Islet precursor cell (in vitro differentiated cells): ENCODE measurements at regions not wholly inside any gene's neighbourhood (a gene's known extent, or its start where the extent isn't known, plus 50 kb on each side); places are given as distances from the start of the nearest gene placed in this dataset.
"Not testable (repeated sequence)": the region's sequence is repeated elsewhere in the genome, so short reads cannot be mapped to it uniquely, and the experiment has no call there.

ENCODE experiments used
- DNase-seq: peaks from one replicate; pipeline ENCODE4 v3.0.0-alpha.2; 2018

- DNase-seq: peak; percentile 60
Measured at GRCh38 chr2:105526000-105526925, 127.4 kb upstream of the FHL2 start.

DNA sequence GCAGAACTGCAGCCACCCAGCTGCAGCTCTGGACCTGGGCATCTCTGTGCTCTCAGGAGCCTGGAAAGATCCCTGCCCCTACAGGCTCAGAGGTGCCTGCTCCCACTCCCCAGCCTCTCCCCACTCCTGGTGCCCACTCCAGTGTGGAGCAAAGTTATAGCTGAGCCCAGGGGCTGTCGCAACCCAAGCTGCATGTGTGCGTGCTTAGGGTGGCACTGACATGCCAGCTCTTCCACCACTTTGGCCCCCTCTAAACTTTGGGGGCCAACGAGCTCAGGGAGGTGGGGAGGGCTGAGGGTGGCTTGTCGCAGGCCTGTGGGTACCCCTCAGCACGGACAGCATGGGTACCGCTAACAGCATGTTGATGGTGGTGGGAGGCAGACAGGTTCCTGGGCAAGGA lies 126.3 kb upstream of the FHL2 start:
- no peak for DNase-seq

DNA sequence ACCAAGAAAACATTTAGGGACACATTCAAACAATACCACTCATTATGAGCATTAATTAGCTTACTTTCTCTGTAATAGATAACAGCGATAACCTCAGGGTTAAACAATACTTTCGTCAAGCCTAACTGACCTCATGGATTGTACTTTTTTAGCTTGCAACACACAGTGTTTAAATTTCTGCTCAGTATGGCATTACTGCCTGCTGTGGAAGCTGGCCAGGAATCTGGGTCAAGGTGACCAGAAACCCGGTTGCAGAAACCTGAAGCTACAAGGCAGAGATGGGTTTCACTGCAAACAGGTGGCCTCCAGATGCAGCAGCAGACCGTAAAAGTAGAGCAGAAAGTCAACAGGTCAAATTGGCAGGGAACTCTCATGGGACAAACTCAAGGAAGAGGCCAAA lies 123.8 kb upstream of the FHL2 start:
- no peak for DNase-seq

DNA sequence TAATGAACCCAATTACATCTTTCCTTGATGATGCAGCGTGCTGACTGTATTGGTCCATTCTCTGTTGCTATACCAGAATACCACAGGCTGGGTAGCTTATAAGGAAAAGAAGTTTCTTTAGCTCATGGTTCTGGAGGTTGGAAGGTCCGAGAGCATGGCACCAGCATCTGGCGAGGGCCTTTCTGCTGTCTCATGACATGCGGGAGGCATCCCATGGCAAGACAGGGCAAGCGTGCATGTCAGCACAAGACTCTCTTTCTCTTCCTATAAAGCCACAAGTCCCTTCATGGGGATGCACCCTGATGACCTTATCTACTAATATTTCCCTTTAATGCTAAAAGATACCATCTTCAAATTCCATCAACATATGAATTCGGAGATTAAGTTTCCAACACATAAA lies 122.8 kb upstream of the FHL2 start:
- no peak for DNase-seq

GRCh38 chr2:105521176-105521575 lies 122.3 kb upstream of the FHL2 start:
- DNase-seq: no peak

DNA sequence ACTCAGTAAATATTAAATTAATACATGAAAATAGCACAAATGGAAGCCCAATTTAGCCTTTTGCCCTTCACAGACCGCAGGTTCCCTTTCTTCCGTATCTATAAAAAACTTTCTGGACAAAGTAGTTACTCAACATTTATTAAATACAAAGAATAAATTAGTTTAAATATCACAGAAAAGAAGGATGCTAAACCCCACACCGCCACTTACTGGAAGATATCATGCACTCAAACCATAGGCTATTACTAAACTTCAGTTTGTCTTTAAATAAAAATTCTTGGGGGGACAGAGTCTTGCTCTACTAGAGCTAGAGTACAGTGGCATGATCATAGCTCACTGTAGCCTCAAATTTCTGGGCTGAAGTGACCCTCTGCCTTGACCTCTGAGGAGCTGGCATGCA lies 120.7 kb upstream of the FHL2 start:
- no peak for DNase-seq

DNA sequence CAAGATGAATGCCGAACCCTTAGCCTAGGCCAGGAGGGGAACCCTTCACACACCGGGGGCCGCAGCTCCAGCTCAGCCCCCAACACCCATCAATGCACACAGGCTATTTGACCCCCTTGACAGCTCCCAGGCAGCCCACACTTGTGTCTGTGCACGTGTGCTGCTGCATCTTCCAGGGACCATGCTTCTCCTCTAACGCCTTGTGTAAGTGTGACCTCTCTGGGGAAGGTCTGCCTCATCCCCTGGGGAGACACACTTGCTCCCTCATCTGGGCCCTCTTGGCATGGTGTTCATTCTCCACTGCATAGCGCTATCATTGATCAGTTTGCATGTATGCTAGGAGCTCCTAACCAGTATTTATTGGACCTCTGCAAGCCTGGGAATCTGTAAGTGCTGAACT lies 120.0 kb upstream of the FHL2 start:
- DNase-seq: no peak

GRCh38 chr2:105517814-105518705 lies 119.2 kb upstream of the FHL2 start:
- DNase-seq: no peak

- DNase-seq: no peak
Measured at GRCh38 chr2:105515581-105516415, 116.9 kb upstream of the FHL2 start.

GRCh38 chr2:105514576-105514975 lies 115.7 kb upstream of the FHL2 start:
- no peak for DNase-seq

DNA sequence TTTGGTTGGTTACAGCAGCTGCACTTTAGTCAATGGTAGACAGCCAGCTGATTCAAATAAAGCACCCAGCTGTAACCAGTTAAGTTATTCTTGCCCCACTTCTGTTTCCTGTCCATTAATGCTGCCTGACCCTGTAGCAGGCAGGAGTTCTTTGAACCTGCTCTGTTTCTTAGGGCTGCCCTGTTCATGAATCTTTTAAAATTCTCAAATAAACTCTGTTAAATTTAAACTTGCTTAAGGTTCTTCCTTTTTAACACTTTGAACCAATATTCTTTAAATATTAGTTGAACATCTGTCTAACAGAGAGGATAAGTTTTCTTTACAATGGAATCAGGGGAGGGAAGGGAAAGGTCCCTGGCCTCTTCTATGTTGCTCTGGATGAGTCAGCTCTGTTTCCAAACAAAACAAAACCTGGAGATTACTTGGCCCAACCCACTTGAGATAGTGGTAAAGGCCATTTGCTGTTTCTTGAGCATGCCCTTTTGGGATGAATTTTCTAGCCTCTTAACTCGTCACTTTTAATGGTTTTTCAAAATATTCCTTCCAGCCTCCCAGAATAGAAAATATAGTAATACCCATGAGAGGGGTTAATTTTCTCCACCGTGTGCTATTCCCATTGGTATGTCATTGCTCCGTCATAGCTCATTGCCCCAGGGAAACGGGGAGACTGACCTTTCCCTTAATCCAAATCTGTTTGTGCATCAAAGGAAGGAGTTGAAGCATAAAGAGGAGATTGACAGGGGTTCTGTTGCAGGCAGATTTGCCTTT lies 112.1 kb upstream of the FHL2 start:
- no peak for DNase-seq

DNA sequence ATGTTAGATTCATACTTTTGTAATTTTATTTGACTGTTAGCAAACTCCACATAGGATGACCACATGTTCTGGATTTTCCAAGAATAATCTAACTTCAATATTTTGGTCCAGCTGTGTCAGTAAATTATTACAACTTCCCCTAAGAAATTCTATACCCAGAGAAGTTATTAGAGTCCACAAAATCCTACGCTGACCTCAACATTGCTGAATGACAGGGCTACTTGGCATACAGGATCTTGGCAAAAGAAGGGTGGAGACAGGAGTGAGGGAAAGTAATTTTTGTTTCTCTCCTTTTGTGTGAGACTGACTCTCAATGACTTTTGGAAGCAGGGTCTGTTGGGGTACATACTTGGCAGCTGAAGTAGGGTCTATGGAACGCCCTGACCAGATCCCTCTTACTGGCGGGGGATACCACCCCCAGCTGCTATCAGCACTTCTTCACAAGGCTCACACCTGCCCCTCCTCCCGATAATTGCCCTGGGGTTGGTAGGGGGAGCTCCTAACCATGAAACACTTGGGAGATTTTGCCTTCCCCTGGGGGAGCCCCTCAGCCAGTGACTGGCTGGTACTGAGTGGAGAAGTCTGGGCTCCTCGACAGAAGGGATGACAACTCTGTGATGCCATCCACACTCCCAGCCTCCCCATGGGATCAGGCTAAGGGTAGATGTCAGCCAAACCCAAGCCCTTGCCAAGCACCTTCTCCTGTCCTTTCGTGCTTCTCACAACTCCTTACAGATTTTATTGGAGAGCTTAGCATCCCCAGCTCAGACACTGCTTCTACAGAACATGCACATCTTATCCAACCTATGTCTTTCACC lies 110.6 kb upstream of the FHL2 start:
- DNase-seq: no peak

- DNase-seq: not testable (repeated sequence)
Measured at GRCh38 chr2:105506860-105507259, 108.0 kb upstream of the FHL2 start.

DNA sequence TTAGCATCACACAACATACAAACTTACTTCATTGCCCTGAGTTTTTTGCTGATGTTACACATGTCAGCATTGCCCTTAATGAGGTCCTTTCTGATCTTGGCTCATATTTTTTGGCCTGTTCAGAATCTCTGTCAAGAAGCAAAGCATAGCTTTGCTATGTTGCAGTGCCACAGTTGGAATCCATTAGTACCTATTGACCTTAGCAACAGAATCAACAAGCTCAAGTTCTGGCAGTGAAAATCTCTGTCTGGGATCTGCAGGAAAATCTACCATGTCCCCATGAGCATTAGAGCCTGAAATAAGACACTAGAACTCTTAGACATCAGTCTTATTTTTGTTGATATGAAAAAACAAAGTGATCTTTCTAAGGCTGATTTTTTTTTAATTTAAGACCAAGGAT lies 105.6 kb upstream of the FHL2 start:
- DNase-seq: no peak

GRCh38 chr2:105502625-105503334 lies 103.9 kb upstream of the FHL2 start:
- no peak for DNase-seq

- no peak for DNase-seq
Measured at GRCh38 chr2:105498281-105498846, 99.5 kb upstream of the FHL2 start.

DNA sequence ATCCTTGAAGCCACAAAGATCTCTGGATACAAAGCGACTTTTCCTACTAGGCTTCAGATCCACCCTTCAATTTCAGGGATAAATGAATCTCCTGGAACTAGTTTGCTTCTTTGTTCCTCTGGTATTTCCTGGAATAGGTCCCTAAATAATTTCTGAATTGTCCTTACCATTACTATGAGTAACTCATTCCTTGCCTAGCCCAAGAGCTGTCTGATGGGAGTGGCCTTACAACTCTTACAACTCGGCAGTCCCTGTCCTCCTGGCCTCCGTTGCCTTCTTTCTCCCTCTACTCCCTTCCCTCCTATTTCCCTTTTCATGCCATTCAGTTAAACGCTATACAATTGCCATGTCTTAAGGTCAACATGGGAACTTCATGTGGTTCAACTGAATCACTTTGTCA lies 98.2 kb upstream of the FHL2 start:
- DNase-seq: no peak

- no peak for DNase-seq
Measured at GRCh38 chr2:105496271-105496670, 97.4 kb upstream of the FHL2 start.

DNA sequence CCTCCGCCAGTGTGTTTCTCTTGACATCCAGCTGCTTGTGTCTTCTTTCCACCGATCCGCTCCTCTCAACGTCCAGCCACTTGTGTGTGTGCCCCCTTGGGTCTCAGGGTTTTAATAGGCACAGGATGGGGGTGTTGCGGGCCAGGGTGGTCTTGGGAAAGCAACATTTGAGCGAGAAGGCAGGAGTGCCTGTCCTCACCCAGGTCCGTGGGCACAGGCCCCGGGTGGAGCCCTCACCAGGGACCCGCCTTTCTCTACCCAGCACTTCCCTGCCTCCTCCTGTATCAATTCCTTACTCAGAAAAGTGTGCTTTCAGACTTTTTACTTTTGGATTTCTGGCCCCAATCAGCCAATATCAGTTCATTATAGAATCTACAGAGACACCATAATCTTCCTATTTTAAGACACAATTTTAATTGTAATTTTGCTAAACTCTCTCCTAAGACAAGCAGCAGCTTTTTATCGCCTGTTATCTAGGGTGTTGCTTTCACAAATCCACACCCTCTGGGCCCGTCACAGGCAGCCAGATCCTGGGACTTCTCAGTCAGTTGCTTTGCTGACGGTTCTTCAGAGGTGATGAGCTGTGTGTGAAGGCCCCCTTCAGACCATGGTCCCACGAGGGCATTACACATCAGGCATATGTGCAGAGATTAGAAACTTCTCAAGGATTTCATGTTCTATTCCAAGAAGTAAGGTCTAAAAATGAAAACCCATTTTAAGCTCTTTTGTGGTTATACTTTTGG lies 96.0 kb upstream of the FHL2 start:
- DNase-seq: no peak

DNA sequence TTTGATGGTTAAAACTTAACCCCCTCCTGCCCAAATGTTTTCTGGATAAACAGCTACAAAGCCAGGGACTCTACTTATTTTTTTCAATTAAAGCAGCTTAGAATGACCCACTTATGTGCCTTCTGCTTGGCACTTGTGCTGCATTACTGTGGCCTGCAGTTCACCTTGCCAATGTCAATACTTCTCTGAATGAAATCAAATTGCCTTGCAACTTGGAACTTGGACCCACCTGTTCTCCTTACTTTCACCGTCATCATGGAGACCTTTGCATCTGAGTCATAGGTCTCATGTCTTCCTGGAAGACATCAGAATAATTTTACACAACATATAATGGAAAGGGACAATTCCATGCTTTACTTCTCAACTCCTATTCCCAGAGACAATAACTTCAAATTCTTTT lies 92.1 kb upstream of the FHL2 start:
- no peak for DNase-seq
